K562 (cell line): ENCODE measurements at regions not wholly inside any gene's neighbourhood (a gene's known extent, or its start where the extent isn't known, plus 50 kb on each side); places are given as distances from the start of the nearest gene placed in this dataset.

Source experiments
- CEBPB ChIP-seq: fragments of 450-650 bp; IDR thresholded peaks from 2 replicates; pipeline ENCODE4 v1.6.1; 2016; ENCODE audit warnings: missing genetic modification characterization, missing compliant biosample characterization
- CTCF ChIP-seq, 3 experiments: IDR thresholded peaks in 2 of 3; conservative IDR thresholded peaks in 1 of 3; 2 replicates each; pipeline ENCODE4 v1.5.1; 2011 to 2012; ENCODE audit warnings: low read length in 3 of 3, mild to moderate bottlenecking in 3 of 3, control low read depth in 2 of 3, improper control_type of control experiment in 1 of 3, inconsistent platforms in 1 of 3, low read depth in 1 of 3, mixed read lengths in 1 of 3, moderate library complexity in 1 of 3; ENCODE audit not compliant: insufficient read depth in 2 of 3
- EP400 ChIP-seq: fragments of 450-650 bp; IDR thresholded peaks from 2 replicates; pipeline ENCODE4 v1.6.1; 2017; ENCODE audit warnings: antibody characterized with exemption, mild to moderate bottlenecking, moderate library complexity
- ERF ChIP-seq: fragments of 450-650 bp; formaldehyde crosslinking; IDR thresholded peaks from 2 replicates; pipeline ENCODE4 v1.4.0; 2020; ENCODE audit warnings: mild to moderate bottlenecking, mixed read lengths
- GABPA ChIP-seq: fragments of 200-800 bp; sonication (Bioruptor generic); conservative IDR thresholded peaks from 2 replicates; pipeline ENCODE4 v1.6.1; 2016; ENCODE audit warnings: low read depth, missing genetic modification characterization, missing compliant biosample characterization
- GTF2F1 ChIP-seq: IDR thresholded peaks from 2 replicates; pipeline ENCODE4 v1.6.1; 2011; ENCODE audit warnings: low read depth, low read length, improper control_type of control experiment
- PHB ChIP-seq: fragments of 250-450 bp; sonication (Bioruptor Pico); IDR thresholded peaks from 2 replicates; pipeline ENCODE4 v1.5.0; 2021
- POLR3A ChIP-seq: IDR thresholded peaks from 2 replicates; pipeline ENCODE4 v1.6.1; 2011; ENCODE audit warnings: borderline replicate concordance, mild to moderate bottlenecking, moderate library complexity; ENCODE audit not compliant: insufficient read length, insufficient read depth; ENCODE audit errors: extremely low read depth
- RAD21 ChIP-seq, 2 experiments: fragments of 250-450 bp in 1 of 2; fragments of 450-650 bp in 1 of 2; sonication (Bioruptor Pico) in 1 of 2; formaldehyde crosslinking in 1 of 2; IDR thresholded peaks in 1 of 2; conservative IDR thresholded peaks in 1 of 2; 2 replicates each; pipeline versions ENCODE4 v1.4.0 to v1.8.0; 2020 to 2022; ENCODE audit warnings: mild to moderate bottlenecking in 2 of 2, moderate library complexity in 1 of 2
- RCOR1 ChIP-seq, 2 experiments: IDR thresholded peaks; 2 replicates each; pipeline ENCODE4 v1.6.1; 2012; ENCODE audit warnings: low read depth in 2 of 2, low read length in 2 of 2, borderline replicate concordance in 1 of 2, improper control_type of control experiment in 1 of 2
- SOX6 ChIP-seq: fragments of 450-650 bp; IDR thresholded peaks from 2 replicates; pipeline ENCODE4 v1.6.1; 2014; ENCODE audit warnings: mild to moderate bottlenecking
- USF2 ChIP-seq: sonication (generic); formaldehyde crosslinking; IDR thresholded peaks from 2 replicates; pipeline ENCODE4 v1.5.0; 2020; ENCODE audit warnings: missing genetic modification reagents
- ZNF764 ChIP-seq: fragments of 250-450 bp; sonication (Bioruptor Pico); IDR thresholded peaks from 2 replicates; pipeline ENCODE4 v1.4.0; 2020; ENCODE audit warnings: low read depth, mild to moderate bottlenecking, moderate library complexity
- TF ChIP-seq, protein P1 (sequence below): fragments of 450-650 bp; formaldehyde crosslinking; IDR thresholded peaks from 2 replicates; pipeline ENCODE4 v1.4.0; 2020; ENCODE audit warnings: mild to moderate bottlenecking, moderate library complexity

- no peak for TF ChIP-seq ERF
- no peak for TF ChIP-seq RCOR1 (IDR thresholded peaks at IDR 0.05; ENCODE audit: borderline replicate concordance in 1 of 2, low read depth in 2 of 2, low read length in 2 of 2)
- no peak for TF ChIP-seq CEBPB (tag)
- no peak for TF ChIP-seq CTCF (IDR thresholded peaks at IDR 0.05 in 2 of 3, conservative IDR thresholded peaks at IDR 0.05 in 1 of 3; ENCODE audit: insufficient read depth in 2 of 3, low read depth in 1 of 3, low read length in 3 of 3)
- TF ChIP-seq PHB (CRISPR knock-in tag) = no peak
- TF ChIP-seq GABPA = no peak
- TF ChIP-seq ZNF764 (CRISPR knock-in tag) = no peak
- TF ChIP-seq EP400 = no peak
- no peak for TF ChIP-seq RAD21 (CRISPR knock-in tag; conservative IDR thresholded peaks at IDR 0.05 in 1 of 2, IDR thresholded peaks at IDR 0.05 in 1 of 2)
- TF ChIP-seq POLR3A = no peak
- TF ChIP-seq SOX6 = no peak
- no peak for TF ChIP-seq GTF2F1
- no peak for TF ChIP-seq USF2
- TF ChIP-seq, protein P1, sequence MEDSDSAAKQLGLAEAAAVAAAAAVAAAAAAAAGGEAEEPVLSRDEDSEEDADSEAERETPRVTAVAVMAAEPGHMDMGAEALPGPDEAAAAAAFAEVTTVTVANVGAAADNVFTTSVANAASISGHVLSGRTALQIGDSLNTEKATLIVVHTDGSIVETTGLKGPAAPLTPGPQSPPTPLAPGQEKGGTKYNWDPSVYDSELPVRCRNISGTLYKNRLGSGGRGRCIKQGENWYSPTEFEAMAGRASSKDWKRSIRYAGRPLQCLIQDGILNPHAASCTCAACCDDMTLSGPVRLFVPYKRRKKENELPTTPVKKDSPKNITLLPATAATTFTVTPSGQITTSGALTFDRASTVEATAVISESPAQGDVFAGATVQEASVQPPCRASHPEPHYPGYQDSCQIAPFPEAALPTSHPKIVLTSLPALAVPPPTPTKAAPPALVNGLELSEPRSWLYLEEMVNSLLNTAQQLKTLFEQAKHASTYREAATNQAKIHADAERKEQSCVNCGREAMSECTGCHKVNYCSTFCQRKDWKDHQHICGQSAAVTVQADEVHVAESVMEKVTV = no peak
Observed at GRCh38 chr9:1454211-1454610, 404.1 kb downstream of the DMRT2 start.
